HCEC 1CT (cell line): ENCODE measurements at regions not wholly inside any gene's neighbourhood (a gene's known extent, or its start where the extent isn't known, plus 50 kb on each side); places are given as distances from the start of the nearest gene placed in this dataset.

ENCODE experiments used
- DNase-seq: peaks from one replicate; pipeline ENCODE4 v3.0.0-alpha.2; 2017

- no peak for DNase-seq
Observed at GRCh38 chr20:21033817-21034216, 72.3 kb downstream of the LINC00237 start.

GRCh38 chr20:21031666-21032065 lies 74.5 kb downstream of the LINC00237 start:
- no peak for DNase-seq

- no peak for DNase-seq
Observed at GRCh38 chr20:21029341-21029740, 76.8 kb downstream of the LINC00237 start.

- no peak for DNase-seq
Observed at GRCh38 chr20:21028921-21029320, 77.2 kb downstream of the LINC00237 start.

GRCh38 chr20:21028436-21028835 lies 77.7 kb downstream of the LINC00237 start:
- no peak for DNase-seq

GRCh38 chr20:21027569-21027968 lies 78.6 kb downstream of the LINC00237 start:
- no peak for DNase-seq

GRCh38 chr20:21026951-21027350 lies 79.2 kb downstream of the LINC00237 start:
- DNase-seq: no peak

DNA sequence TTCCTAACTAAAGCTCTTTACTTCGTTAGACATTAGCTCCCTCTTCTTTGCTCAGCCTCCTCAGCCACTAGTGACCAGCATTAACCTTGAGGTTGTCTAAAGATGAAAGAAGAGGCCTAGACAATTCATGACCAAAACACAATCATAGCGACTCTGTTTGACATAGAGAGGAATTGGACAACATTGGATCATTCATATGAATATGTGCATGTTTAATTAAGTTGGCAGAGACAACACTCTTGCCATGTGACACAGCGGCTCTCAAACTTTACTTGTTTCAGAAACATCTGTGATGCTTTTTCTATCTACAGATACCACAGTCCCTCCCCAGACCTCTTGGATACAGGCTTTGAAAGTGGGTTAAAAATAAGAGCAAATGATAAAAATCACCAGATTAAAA lies 81.7 kb downstream of the LINC00237 start:
- no peak for DNase-seq

- DNase-seq: no peak
Observed at GRCh38 chr20:21022925-21023324, 83.2 kb downstream of the LINC00237 start.

DNA sequence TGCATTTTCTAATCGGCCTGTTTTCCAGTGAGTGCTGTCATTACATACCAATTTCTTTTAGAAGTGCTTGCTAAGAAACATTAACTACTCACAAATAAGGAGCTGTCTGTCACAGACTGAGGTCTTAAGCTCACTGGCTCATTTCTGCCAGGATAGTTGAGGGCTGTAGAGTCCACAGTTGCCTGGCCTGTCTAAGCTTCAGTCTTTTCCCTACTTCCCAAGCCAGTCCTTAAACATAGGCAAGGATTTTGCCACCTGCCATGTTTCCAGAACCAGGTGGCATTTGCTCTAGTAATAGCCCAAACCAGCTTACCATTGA lies 84.7 kb downstream of the LINC00237 start:
- DNase-seq: no peak

- DNase-seq: no peak
Observed at GRCh38 chr20:21020659-21021471, 85.3 kb downstream of the LINC00237 start.

DNA sequence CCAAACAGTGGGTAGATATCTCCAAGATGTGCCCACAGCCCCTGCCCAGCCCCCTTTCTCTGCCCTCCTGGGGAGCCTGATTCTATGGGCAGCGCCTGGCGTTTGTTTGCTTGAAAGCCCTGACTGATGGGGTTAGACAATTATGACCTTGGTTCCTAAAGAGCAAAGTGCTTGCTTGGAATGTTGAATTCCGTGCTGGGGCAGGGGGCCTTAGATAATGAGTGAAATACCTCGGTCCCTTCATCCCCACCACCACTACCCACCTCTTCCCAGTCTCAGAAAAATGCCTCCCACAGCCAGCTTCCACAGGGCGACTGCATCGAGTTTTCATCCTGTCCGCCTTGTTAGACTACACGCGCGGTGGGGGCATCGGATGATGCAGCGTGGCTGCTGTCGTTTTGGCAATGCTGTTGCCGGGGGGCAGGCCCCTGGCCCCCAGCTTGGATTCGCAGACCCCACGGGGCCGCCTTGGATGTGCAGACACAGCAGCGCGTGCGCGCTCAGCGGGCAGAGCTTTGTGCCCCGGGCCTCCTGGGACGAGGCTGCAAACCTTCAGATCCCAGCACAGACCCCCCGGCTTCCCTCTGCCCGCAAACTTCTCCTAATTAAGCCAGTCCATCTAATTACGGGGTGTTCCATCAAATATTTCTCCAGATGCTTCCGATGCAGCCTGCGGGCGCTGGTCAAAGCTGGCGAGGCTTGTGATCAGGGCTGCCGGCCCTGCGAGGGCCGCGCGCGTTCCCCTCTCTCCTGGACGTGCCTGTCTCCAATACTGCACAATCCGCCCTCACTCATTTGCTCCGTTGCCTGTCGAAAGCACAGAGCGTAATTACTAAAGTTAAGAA lies 86.1 kb downstream of the LINC00237 start:
- no peak for DNase-seq

GRCh38 chr20:21019468-21019813 lies 86.7 kb downstream of the LINC00237 start:
- DNase-seq: no peak

DNA sequence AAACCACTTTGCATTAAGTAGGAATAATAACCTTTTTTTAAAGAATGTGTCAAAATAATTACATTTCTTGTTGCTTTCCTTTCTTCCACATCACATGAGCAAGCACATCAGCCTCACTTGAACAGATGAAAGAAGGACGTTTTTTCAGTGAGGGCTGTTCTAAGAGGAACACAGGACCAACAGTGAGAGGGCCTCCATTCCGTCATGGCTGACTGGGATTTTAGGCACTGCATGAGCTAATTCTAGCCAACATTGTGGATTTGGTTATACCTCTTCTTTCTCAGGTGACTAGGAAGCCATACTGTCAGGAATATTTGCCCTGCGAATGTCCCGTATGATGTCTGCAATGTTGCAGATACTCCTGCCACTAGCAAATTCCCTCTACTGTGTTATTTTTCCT lies 87.6 kb downstream of the LINC00237 start:
- no peak for DNase-seq

- no peak for DNase-seq
Observed at GRCh38 chr20:21017528-21018085, 88.6 kb downstream of the LINC00237 start.

GRCh38 chr20:21016751-21017150 lies 89.4 kb downstream of the LINC00237 start:
- no peak for DNase-seq

- DNase-seq: no peak
Observed at GRCh38 chr20:21014528-21014927, 91.6 kb downstream of the LINC00237 start.

DNA sequence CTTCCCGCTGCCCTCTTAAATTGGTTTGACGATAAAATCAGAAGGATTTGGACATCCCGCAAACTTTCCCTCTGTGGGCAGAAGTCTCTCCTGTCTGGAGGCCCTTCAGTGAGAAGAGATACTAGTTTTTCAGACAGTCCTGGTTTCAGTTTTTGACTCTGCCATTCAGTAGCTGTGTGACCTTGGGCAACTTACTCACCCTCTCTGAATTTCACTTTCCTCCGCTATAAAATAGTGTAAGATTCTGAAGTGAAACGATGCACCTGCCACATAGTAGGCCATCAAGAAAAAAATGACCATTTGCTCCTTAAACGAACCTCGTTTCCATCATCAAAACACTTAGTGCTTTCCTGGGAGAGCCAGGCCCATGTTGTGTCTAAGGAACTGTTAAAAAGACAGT lies 97.2 kb downstream of the LINC00237 start:
- no peak for DNase-seq

DNA sequence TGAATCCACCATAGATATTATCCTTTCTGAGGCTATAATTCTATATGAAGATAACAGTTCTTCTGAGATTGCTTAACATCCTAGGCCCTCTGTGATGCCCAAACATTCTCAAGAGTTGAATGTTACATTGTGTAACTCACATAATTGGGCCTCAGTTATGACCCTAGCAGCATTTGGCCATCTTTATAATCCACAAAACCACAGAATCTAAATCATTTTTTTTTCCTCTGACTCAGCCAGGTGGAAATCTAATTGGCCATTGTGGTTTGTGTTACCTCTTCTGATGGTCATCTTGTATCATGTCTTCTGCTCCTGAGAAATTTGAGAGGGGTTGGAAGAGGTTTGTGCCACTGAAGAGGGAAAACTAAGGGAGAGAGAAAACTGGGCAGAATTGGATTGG lies 99.5 kb downstream of the LINC00237 start:
- no peak for DNase-seq

GRCh38 chr20:21004386-21005076 lies 101.6 kb downstream of the LINC00237 start:
- no peak for DNase-seq

DNA sequence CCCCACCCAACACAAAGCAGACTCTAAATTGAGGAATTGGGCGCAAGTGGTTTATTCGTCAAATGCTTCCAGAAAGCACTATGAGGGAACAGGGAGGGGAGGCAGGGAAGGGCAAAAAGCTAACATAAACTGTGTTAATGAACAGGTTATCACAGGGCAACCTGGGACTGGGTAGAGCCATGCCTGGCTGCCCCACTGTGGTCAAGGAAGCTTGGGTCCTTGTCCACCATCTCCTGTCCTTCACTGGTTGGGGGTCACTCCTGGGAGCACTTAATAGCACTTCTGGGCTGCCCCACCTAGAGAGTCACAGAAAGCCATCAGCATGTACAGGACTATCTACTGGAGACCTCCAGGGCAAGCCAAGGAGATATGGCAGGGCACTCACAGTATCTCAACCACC lies 102.3 kb downstream of the LINC00237 start:
- DNase-seq: no peak

GRCh38 chr20:21002486-21002885 lies 103.7 kb downstream of the LINC00237 start:
- no peak for DNase-seq

DNA sequence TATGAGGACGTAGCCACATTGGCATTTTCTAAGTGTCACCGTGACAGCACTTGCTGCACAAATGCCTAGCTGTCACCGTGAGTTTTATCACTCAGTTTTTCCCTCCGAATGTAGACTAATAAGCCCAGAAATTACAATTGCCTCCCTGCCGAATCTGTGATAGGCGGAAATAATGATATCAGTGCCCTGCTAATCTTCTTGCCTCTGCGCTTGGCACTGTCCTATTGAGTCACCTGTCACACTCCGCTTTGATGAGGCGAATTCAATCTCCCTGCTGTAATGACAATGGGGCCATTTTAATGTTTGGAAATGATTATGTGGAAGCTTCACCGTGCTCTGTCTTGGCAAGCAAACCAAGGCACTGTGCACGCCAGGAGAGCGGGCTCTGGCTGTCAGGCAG lies 112.8 kb downstream of the LINC00237 start:
- no peak for DNase-seq
